WERI-Rb-1 (cell line): ENCODE measurements at regions not wholly inside any gene's neighbourhood (a gene's known extent, or its start where the extent isn't known, plus 50 kb on each side); places are given as distances from the start of the nearest gene placed in this dataset.

Experiments used
- DNase-seq: peaks from one replicate; pipeline ENCODE4 v3.0.0-alpha.2; 2020
- H3K27ac ChIP-seq: fragments of 250-450 bp; sonication (Bioruptor Pico); 2 replicates; pipeline ENCODE4 v1.5.1; 2020; ENCODE audit warnings: mild to moderate bottlenecking, moderate library complexity
- H3K27me3 ChIP-seq: fragments of 250-450 bp; sonication (Bioruptor Pico); 2 replicates; pipeline ENCODE4 v1.5.1; 2021; ENCODE audit warnings: mild to moderate bottlenecking, low read depth, moderate library complexity; ENCODE audit not compliant: insufficient read depth, severe bottlenecking
- H3K36me3 ChIP-seq: fragments of 250-450 bp; sonication (Bioruptor Pico); 2 replicates; pipeline ENCODE4 v1.5.1; 2020; ENCODE audit warnings: mild to moderate bottlenecking, moderate library complexity
- H3K4me3 ChIP-seq: 2 replicates; pipeline ENCODE4 v1.5.1; 2011; ENCODE audit warnings: low read depth, mild to moderate bottlenecking, control low read depth, low read length
- H3K9me3 ChIP-seq: fragments of 250-450 bp; sonication (Bioruptor Pico); 2 replicates; pipeline ENCODE4 v1.5.1; 2021; ENCODE audit warnings: mild to moderate bottlenecking, moderate library complexity; ENCODE audit not compliant: severe bottlenecking
- CTCF ChIP-seq: IDR thresholded peaks from 2 replicates; pipeline ENCODE4 v1.5.1; 2011; ENCODE audit warnings: low read depth, mild to moderate bottlenecking, control low read depth, inconsistent platforms, low read length

- H3K27ac ChIP-seq, result no peak overlapping the region
- no peak for DNase-seq
- H3K36me3 ChIP-seq, result no peaks in the 10 kb centered on the region
- TF ChIP-seq CTCF, result no peak
- no peak overlapping the region for H3K4me3 ChIP-seq
- H3K27me3 ChIP-seq, result no peaks in the 10 kb centered on the region
- H3K9me3 ChIP-seq, result no peaks in the 10 kb centered on the region
These were observed 157.0 kb upstream of the MKLN1 start for GRCh38 chr7:131170440-131171271.

GRCh38 chr7:131173145-131173890, 154.4 kb upstream of the MKLN1 start:
- Histone ChIP-seq H3K9me3 (no peaks in the 10 kb centered on the region), H3K27ac (no peak overlapping the region), H3K27me3 (no peaks in the 10 kb centered on the region), H3K36me3 (no peaks in the 10 kb centered on the region), H3K4me3 (no peak overlapping the region)
- no peak for TF ChIP-seq CTCF
- DNase-seq, result no peak

- Histone ChIP-seq H3K36me3 (no peaks in the 10 kb centered on the region), H3K4me3 (no peak overlapping the region), H3K9me3 (no peaks in the 10 kb centered on the region), H3K27me3 (no peaks in the 10 kb centered on the region), H3K27ac (no peak overlapping the region)
- TF ChIP-seq CTCF, result no peak
- DNase-seq, result no peak
These were observed 153.3 kb upstream of the MKLN1 start for GRCh38 chr7:131174391-131174790.

- no peaks in the 10 kb centered on the region for H3K27me3 ChIP-seq
- no peak overlapping the region for H3K27ac ChIP-seq
- H3K4me3 ChIP-seq, result no peak overlapping the region
- TF ChIP-seq CTCF, result no peak
- H3K36me3 ChIP-seq, result no peaks in the 10 kb centered on the region
- no peak for DNase-seq
- H3K9me3 ChIP-seq, result no peaks in the 10 kb centered on the region
These were observed 152.8 kb upstream of the MKLN1 start for GRCh38 chr7:131174855-131175254.

- no peak for TF ChIP-seq CTCF
These were observed 145.1 kb upstream of the MKLN1 start for GRCh38 chr7:131182446-131183058.

More at GRCh38 chr7:131182446-131183058, 145.1 kb upstream of the MKLN1 start:
- no peak overlapping the region for H3K4me3 ChIP-seq
- no peak overlapping the region for H3K27ac ChIP-seq
- H3K36me3 ChIP-seq, result no peaks in the 10 kb centered on the region
- H3K9me3 ChIP-seq, result no peaks in the 10 kb centered on the region
- no peaks in the 10 kb centered on the region for H3K27me3 ChIP-seq
- no peak for DNase-seq
